ENCODE measurements at regions not wholly inside any gene's neighbourhood (a gene's known extent, or its start where the extent isn't known, plus 50 kb on each side); places are given as distances from the start of the nearest gene placed in this dataset.
A peak's percentile ranks its signal among the peaks of the same experiment; 100 is the strongest.

DNA sequence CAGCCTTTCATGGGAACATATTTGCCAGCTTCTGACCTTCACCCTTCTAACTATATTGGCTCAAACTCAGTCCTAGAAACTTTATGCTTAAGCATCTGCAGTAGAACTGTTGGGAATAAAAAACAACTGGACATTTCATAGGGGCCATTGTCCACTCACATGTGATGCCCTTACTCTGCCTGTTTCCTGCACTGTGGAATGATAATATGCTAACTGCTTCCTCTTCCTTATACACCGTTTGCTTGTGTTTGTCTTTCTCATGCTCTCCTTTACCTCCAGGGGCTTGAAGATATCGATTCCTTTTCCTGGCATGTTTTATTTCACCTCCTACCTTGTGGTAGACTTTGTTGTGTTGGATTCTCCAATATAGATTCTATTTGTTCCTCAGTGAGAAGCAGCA lies 333.0 kb upstream of the DDI1 start:
- Histone ChIP-seq H3K9me3 (ENCODE audit: low read depth) (no peaks in the 10 kb centered on the region), H4K20me1 (ENCODE audit: low read depth) (no peaks in the 10 kb centered on the region), H2AFZ (replicated peaks) (peak overlapping the region; percentile 24), H3K4me1 (no peaks in the 10 kb centered on the region), H3F3A (ENCODE audit: low read depth) (no peaks in the 10 kb centered on the region), H3K36me3 (no peaks in the 10 kb centered on the region), H3K4me3 (no peak overlapping the region), H3K9ac (no peak overlapping the region), H3K27ac (no peak overlapping the region), H3K79me2 (ENCODE audit: low read depth) (no peaks in the 10 kb centered on the region), H3K27me3 (no peaks in the 10 kb centered on the region), H3K4me2 (no peak overlapping the region)
- H3K27me3 Mint-ChIP-seq (ENCODE audit: insufficient read depth, low read depth): no peaks in the 10 kb centered on the region
- H3K4me1 Mint-ChIP-seq: peaks cover 3% of the 10 kb centered on the region
- no peak overlapping the region for H3K27ac Mint-ChIP-seq
- H3K9me3 Mint-ChIP-seq: no peaks in the 10 kb centered on the region
- TF ChIP-seq, protein P1, sequence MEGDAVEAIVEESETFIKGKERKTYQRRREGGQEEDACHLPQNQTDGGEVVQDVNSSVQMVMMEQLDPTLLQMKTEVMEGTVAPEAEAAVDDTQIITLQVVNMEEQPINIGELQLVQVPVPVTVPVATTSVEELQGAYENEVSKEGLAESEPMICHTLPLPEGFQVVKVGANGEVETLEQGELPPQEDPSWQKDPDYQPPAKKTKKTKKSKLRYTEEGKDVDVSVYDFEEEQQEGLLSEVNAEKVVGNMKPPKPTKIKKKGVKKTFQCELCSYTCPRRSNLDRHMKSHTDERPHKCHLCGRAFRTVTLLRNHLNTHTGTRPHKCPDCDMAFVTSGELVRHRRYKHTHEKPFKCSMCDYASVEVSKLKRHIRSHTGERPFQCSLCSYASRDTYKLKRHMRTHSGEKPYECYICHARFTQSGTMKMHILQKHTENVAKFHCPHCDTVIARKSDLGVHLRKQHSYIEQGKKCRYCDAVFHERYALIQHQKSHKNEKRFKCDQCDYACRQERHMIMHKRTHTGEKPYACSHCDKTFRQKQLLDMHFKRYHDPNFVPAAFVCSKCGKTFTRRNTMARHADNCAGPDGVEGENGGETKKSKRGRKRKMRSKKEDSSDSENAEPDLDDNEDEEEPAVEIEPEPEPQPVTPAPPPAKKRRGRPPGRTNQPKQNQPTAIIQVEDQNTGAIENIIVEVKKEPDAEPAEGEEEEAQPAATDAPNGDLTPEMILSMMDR (IDR thresholded peaks at IDR 0.05): no peak
- no peak for TF ChIP-seq EZH2 (IDR thresholded peaks at IDR 0.05)
- no peak for TF ChIP-seq EZH2phosphoT487 (IDR thresholded peaks at IDR 0.05)
- no peak for DNase-seq (ENCODE audit: low spot score)
- no peak overlapping the region for H3K4me3 Mint-ChIP-seq
- H3K36me3 Mint-ChIP-seq: no peaks in the 10 kb centered on the region

DNA sequence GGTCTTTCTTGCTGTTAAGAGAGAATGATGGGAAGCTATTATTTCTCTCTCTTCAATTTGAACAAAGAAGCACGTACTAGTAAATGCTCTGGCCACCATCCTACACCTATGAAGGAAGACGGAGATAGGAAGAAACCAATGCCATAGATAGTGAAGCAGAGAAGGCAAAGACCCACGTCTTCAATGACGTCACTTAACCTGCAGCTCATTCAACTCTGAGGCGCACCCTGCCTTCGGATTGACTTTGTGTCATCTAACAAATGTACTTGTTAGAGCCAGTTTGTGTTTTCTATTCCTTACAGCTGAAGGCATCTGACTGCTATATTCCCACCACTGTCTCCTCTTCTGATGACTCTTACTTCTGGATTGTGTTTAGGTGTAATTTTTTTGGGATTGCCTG lies 332.5 kb upstream of the DDI1 start:
- Histone ChIP-seq H3K4me3 (no peak overlapping the region), H3K9ac (no peak overlapping the region), H3K4me2 (no peak overlapping the region), H4K20me1 (ENCODE audit: low read depth) (no peaks in the 10 kb centered on the region), H3K27me3 (no peaks in the 10 kb centered on the region), H3K79me2 (ENCODE audit: low read depth) (no peaks in the 10 kb centered on the region), H3K27ac (no peak overlapping the region), H2AFZ (replicated peaks) (no peak overlapping the region), H3K9me3 (ENCODE audit: low read depth) (no peaks in the 10 kb centered on the region), H3K4me1 (no peaks in the 10 kb centered on the region), H3F3A (ENCODE audit: low read depth) (no peaks in the 10 kb centered on the region), H3K36me3 (no peaks in the 10 kb centered on the region)
- Mint-ChIP-seq H3K27ac (no peak overlapping the region), H3K36me3 (no peaks in the 10 kb centered on the region), H3K4me3 (no peak overlapping the region), H3K9me3 (no peaks in the 10 kb centered on the region), H3K27me3 (ENCODE audit: insufficient read depth, low read depth) (no peaks in the 10 kb centered on the region), H3K4me1 (peaks cover 3% of the 10 kb centered on the region)
- TF ChIP-seq, protein P1 (IDR thresholded peaks at IDR 0.05): no peak
- no peak for DNase-seq (ENCODE audit: low spot score)

DNA sequence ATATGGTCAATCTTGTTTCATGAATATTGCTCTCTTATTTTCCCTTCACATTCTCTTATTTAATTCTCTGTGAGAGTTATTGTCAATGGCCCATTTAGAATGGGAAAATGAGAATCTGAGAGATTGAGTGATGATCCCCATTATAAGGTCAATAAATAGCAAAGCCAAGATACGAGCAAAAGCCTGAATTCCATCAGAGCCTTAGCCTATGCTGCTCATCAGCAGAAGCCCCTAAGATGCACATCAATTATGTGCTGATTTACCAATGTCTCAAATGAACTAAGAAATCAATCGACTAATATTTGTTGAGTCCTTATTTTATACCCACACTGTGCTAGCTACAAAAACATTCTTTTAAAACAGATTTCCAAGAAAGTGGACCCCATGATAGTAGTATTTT lies 330.8 kb upstream of the DDI1 start:
- no peak for TF ChIP-seq EZH2 (IDR thresholded peaks at IDR 0.05)
- TF ChIP-seq EZH2phosphoT487 (IDR thresholded peaks at IDR 0.05): no peak
- TF ChIP-seq, protein P1 (IDR thresholded peaks at IDR 0.05): no peak
- Mint-ChIP-seq H3K36me3 (peaks cover 2% of the 10 kb centered on the region), H3K27ac (no peak overlapping the region), H3K4me1 (no peaks in the 10 kb centered on the region), H3K4me3 (no peak overlapping the region), H3K27me3 (ENCODE audit: insufficient read depth, low read depth) (peaks cover 2% of the 10 kb centered on the region), H3K9me3 (peaks cover 4% of the 10 kb centered on the region)
- DNase-seq (ENCODE audit: low spot score): no peak
- Histone ChIP-seq H3K4me3 (no peak overlapping the region), H3K4me1 (no peaks in the 10 kb centered on the region), H2AFZ (replicated peaks) (no peak overlapping the region), H3K79me2 (ENCODE audit: low read depth) (no peaks in the 10 kb centered on the region), H3K36me3 (no peaks in the 10 kb centered on the region), H3K27ac (no peak overlapping the region), H3K9me3 (ENCODE audit: low read depth) (no peaks in the 10 kb centered on the region), H3K9ac (no peak overlapping the region), H3K4me2 (no peak overlapping the region), H3K27me3 (no peaks in the 10 kb centered on the region), H4K20me1 (ENCODE audit: low read depth) (no peaks in the 10 kb centered on the region), H3F3A (ENCODE audit: low read depth) (no peaks in the 10 kb centered on the region)

DNA sequence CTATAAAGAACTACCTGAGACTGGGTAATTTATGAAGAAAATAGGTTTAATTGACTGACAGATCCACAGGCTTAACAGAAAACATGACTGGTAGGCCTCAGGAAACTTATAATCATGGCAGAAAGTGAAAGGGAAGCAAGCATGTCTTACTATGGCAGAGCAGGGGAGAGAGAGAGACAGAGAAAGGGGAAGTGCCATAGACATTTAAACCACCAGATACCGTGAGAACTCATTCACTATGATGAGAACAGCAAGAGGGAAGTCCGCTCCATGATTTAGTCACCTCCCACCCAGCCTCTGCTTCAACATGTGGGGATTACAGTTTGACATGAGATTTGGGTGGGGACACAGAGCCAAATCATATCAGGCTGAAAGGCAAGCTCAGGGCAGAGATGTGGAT lies 327.1 kb upstream of the DDI1 start:
- Histone ChIP-seq H3K27me3 (no peaks in the 10 kb centered on the region), H3K9me3 (ENCODE audit: low read depth) (no peaks in the 10 kb centered on the region), H3K4me1 (no peaks in the 10 kb centered on the region), H3K9ac (no peak overlapping the region), H3K36me3 (no peaks in the 10 kb centered on the region), H3K4me2 (no peak overlapping the region), H3K79me2 (ENCODE audit: low read depth) (no peaks in the 10 kb centered on the region), H3K4me3 (no peak overlapping the region), H3F3A (ENCODE audit: low read depth) (no peaks in the 10 kb centered on the region), H2AFZ (replicated peaks) (no peak overlapping the region), H3K27ac (no peak overlapping the region), H4K20me1 (ENCODE audit: low read depth) (no peaks in the 10 kb centered on the region)
- no peak for DNase-seq (ENCODE audit: low spot score)
- Mint-ChIP-seq H3K27ac (no peak overlapping the region), H3K4me1 (no peaks in the 10 kb centered on the region), H3K27me3 (ENCODE audit: insufficient read depth, low read depth) (peaks cover 2% of the 10 kb centered on the region), H3K9me3 (peaks cover 4% of the 10 kb centered on the region), H3K4me3 (no peak overlapping the region), H3K36me3 (peaks cover 2% of the 10 kb centered on the region)
- TF ChIP-seq EZH2 (IDR thresholded peaks at IDR 0.05) (no peak), EZH2phosphoT487 (IDR thresholded peaks at IDR 0.05) (no peak)
- TF ChIP-seq, protein P1 (IDR thresholded peaks at IDR 0.05): no peak
